Body of pancreas (tissue), 4 donors: ENCODE measurements at regions not wholly inside any gene's neighbourhood (a gene's known extent, or its start where the extent isn't known, plus 50 kb on each side); places are given as distances from the start of the nearest gene placed in this dataset.

Experiments used
- ATAC-seq: fragments of 150-250 bp; one replicate; pipeline ENCODE4 v1.9.1; 2016
- DNase-seq, 4 donors: peaks; one replicate each; pipeline ENCODE4 v3.0.0-alpha.2; 2019
- H3K27ac ChIP-seq, 4 donors: fragments of 200-600 bp; sonication (generic); 1 replicate in 3 of 4; 2 replicates in 1 of 4; pipeline versions ENCODE4 v1.5.1 to v1.6.1; 2016 to 2019; ENCODE audit warnings: mild to moderate bottlenecking in 1 of 4, mixed read lengths in 1 of 4, moderate library complexity in 1 of 4
- H3K27me3 ChIP-seq, 2 donors: fragments of 200-600 bp; sonication (generic); one replicate each; pipeline ENCODE4 v1.6.0; 2016; ENCODE audit warnings: mild to moderate bottlenecking in 1 of 2
- H3K36me3 ChIP-seq, 2 donors: fragments of 200-600 bp; sonication (generic); replicated peaks in 1 of 2; 2 replicates each; pipeline ENCODE4 v1.5.1; 2016; ENCODE audit warnings: low read depth in 2 of 2; ENCODE audit not compliant: insufficient read depth in 1 of 2
- H3K4me1 ChIP-seq: fragments of 200-600 bp; sonication (generic); one replicate; pipeline ENCODE4 v1.6.0; 2016
- H3K4me3 ChIP-seq, 2 donors: fragments of 200-600 bp; sonication (generic); 1 replicate in 1 of 2; 2 replicates in 1 of 2; pipeline ENCODE4 v1.5.1; 2016 to 2019
- H3K9me3 ChIP-seq, 3 donors: fragments of 200-600 bp; sonication (generic); 1 replicate in 2 of 3; 2 replicates in 1 of 3; pipeline ENCODE4 v1.5.1; 2016
- POLR2A ChIP-seq, 3 donors: fragments of 450-650 bp; IDR thresholded peaks; one replicate each; pipeline ENCODE4 v1.6.1; 2016; ENCODE audit warnings: antibody characterized with exemption in 3 of 3, mild to moderate bottlenecking in 2 of 3
- WGBS, 2 donors: methylation state at CpG; one replicate each; pipeline ENCODE4 v1.1.5; 2017; 5-methylcytosine and 5-hydroxymethylcytosine counted together
- intact Hi-C: fragments of 100-400 bp; cut with DNase I; formaldehyde crosslinking; loops from one replicate; pipeline ENCODE4 v1.15.1; 2023
- TF ChIP-seq, protein P1 (sequence below), 7 experiments: fragments of 450-650 bp in 4 of 7; fragments of 200-600 bp in 3 of 7; sonication (generic) in 3 of 7; IDR thresholded peaks; one replicate each; pipeline ENCODE4 v1.5.1; 2016 to 2019; ENCODE audit warnings: antibody characterized with exemption in 7 of 7

DNA sequence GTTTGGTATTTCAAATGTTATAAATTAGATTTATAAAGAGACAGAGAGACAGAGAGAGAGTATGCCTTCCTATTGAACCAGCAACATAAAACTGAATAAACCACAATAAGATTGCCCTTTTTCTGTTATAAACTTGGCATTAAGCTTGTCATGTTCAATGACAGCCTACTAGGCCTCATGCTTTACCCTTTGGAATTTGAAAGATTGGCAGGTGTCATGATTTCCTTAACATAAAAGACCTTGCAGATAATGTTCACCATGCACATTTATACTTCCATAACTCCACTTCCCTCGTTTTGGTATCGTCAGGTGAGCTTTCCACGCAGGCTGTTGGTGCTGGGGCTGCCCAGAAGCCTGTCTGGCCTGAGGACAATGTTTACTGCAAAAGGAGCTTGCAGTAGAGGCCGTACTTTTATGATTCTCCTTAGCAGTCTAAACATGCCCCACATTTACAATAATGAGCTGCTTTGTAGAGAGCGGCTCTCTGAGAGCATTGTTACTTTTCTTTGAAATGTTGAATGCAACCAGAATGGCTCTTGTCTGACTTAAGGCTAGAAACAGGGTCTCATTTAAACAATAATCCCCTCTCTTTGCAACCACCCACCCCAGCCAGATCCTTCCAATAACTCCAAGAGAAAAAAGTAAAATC is 379.1 kb upstream of the ATP5MC3 start:
- ATAC-seq (no peak), DNase-seq (no peak)
- WGBS, 2 donors: 74 to 79% methylated on average over 5 of the region's 5 CpGs
- no peaks in the 10 kb centered on the region for H3K9me3 ChIP-seq
- H3K27ac ChIP-seq: no peak overlapping the region
- peaks cover 0 to 7% of the 10 kb centered on the region in 2 donors for H3K27me3 ChIP-seq
- H3K36me3 ChIP-seq: no peaks in the 10 kb centered on the region
- TF ChIP-seq, protein P1, sequence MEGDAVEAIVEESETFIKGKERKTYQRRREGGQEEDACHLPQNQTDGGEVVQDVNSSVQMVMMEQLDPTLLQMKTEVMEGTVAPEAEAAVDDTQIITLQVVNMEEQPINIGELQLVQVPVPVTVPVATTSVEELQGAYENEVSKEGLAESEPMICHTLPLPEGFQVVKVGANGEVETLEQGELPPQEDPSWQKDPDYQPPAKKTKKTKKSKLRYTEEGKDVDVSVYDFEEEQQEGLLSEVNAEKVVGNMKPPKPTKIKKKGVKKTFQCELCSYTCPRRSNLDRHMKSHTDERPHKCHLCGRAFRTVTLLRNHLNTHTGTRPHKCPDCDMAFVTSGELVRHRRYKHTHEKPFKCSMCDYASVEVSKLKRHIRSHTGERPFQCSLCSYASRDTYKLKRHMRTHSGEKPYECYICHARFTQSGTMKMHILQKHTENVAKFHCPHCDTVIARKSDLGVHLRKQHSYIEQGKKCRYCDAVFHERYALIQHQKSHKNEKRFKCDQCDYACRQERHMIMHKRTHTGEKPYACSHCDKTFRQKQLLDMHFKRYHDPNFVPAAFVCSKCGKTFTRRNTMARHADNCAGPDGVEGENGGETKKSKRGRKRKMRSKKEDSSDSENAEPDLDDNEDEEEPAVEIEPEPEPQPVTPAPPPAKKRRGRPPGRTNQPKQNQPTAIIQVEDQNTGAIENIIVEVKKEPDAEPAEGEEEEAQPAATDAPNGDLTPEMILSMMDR (IDR thresholded peaks at IDR 0.05): no peak
- no peak for TF ChIP-seq POLR2A (IDR thresholded peaks at IDR 0.05)
- intact Hi-C loops: no loop called here
- H3K4me1 ChIP-seq: no peaks in the 10 kb centered on the region
- H3K4me3 ChIP-seq: no peak overlapping the region

DNA sequence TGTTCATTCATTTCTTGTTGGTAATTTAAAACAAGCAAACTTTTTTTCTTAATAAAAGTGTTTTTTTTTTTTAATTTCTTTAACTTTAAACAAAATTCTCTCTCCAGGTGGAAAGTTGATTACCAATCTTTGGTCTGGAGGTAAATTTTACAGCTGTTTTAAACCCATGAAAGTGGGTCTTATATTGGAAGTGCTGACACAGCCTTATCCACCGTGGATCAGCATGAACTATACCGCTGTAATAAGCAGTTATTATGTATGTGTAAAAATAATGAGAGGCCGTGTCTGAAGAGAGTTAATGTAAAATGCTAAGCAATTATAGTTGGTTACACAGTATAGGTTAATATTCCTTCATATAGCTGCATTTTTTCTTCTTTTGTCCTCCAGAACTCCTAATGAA is 378.1 kb upstream of the ATP5MC3 start:
- no peaks in the 10 kb centered on the region for H3K9me3 ChIP-seq
- no peak overlapping the region for H3K27ac ChIP-seq
- no peaks in the 10 kb centered on the region for H3K4me1 ChIP-seq
- peaks cover 0 to 7% of the 10 kb centered on the region in 2 donors for H3K27me3 ChIP-seq
- no peak overlapping the region for H3K4me3 ChIP-seq
- WGBS, 2 donors: 70 to 76% methylated on average over 3 of the region's 3 CpGs
- no peak for DNase-seq
- TF ChIP-seq POLR2A (IDR thresholded peaks at IDR 0.05): no peak
- TF ChIP-seq, protein P1 (IDR thresholded peaks at IDR 0.05): no peak
- no peaks in the 10 kb centered on the region for H3K36me3 ChIP-seq
- ATAC-seq: no peak
- intact Hi-C loops: no loop called here

DNA sequence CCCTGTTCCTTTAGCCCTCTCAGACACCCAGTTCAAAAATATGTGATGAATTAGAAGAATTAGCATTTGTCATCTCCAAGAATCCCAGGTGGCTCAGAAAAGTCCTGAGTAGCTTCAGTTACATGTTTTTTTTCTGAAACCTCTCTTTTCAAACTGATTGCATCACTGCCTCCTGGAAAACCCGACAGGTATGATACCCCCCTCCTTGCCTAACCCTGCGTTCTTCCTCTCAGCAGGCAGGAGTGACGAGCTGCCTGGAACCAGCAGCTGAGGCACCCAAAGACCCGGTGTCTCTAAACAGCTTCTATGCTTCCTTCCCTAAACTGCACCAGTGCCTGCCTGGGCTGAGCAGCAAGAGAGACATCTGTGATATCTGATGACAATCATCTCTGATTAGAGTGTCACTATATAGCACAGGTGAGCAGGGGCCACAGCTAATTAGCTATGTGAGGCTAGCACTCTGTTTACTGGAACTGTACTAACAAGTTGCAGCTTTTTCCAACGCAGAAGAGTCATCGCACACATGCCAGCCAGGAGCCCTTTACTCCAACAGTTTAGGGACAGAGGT is 376.4 kb upstream of the ATP5MC3 start:
- 43 to 56% methylated on average over 6 of the region's 6 CpGs for WGBS, 2 donors
- H3K4me1 ChIP-seq: no peaks in the 10 kb centered on the region
- intact Hi-C loops: no loop called here
- TF ChIP-seq, protein P1 (IDR thresholded peaks at IDR 0.05): no peak
- no peak for TF ChIP-seq POLR2A (IDR thresholded peaks at IDR 0.05)
- H3K36me3 ChIP-seq: no peaks in the 10 kb centered on the region
- no peaks in the 10 kb centered on the region for H3K9me3 ChIP-seq
- DNase-seq (no peak), ATAC-seq (no peak)
- H3K27me3 ChIP-seq: peaks cover 0 to under 1% of the 10 kb centered on the region in 2 donors
- H3K4me3 ChIP-seq: no peak overlapping the region
- no peak overlapping the region for H3K27ac ChIP-seq

DNA sequence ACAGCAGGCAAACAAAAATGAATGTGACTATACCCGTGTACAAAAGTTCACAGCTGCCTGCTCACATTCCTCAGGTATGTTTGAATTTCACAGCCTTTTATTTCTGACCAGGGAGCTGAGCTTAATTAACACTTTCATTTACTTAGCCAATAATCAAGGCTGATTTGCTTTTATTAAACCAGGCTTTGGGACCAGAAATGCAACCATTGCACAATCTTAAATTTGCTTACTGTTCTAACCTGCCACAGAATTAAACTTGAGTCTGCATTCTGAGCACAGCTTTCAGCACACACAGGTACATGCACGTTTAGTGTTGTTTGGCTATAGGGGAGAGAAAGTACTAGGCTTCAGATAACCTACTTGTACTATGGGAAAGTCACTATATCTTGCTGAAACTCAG is 372.4 kb upstream of the ATP5MC3 start:
- 11 to 19% methylated on average over 2 of the region's 2 CpGs for WGBS, 2 donors
- ATAC-seq (no peak), DNase-seq (no peak)
- Histone ChIP-seq H3K4me3 (no peak overlapping the region), H3K9me3 (no peaks in the 10 kb centered on the region), H3K4me1 (no peaks in the 10 kb centered on the region), H3K36me3 (no peaks in the 10 kb centered on the region), H3K27me3 (no peaks in the 10 kb centered on the region), H3K27ac (no peak overlapping the region)
- TF ChIP-seq, protein P1 (IDR thresholded peaks at IDR 0.05): no peak
- no peak for TF ChIP-seq POLR2A (IDR thresholded peaks at IDR 0.05)
- intact Hi-C loops: no loop called here

DNA sequence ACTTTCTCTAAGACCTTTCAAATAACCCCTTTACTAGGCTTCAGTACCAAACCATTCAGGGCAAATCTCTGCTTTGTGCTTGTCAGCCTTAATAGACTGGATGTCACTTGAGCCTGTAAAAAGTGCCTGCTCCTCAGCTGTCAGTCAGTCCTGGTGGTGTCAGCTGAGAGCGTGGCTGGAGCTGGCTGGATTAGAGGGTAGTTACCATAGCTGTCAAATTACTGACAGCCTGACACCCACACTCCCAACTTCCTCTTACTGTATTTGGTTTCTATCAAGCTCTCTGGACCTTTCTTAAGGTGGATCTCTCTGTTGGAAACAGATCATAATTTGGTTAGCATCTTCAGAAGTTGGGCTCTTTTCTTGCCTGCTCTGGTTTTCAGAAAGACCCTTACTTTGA is 371.4 kb upstream of the ATP5MC3 start:
- DNase-seq (peak in 1 of 4 donors; percentile 7), ATAC-seq (no peak)
- WGBS, 2 donors: 10 to 19% methylated on average over 1 of the region's 1 CpG
- Histone ChIP-seq H3K4me3 (no peak overlapping the region), H3K36me3 (no peaks in the 10 kb centered on the region), H3K4me1 (no peaks in the 10 kb centered on the region), H3K27ac (no peak overlapping the region), H3K9me3 (no peaks in the 10 kb centered on the region), H3K27me3 (no peaks in the 10 kb centered on the region)
- TF ChIP-seq, protein P1 (IDR thresholded peaks at IDR 0.05): no peak
- no peak for TF ChIP-seq POLR2A (IDR thresholded peaks at IDR 0.05)
- intact Hi-C loops: no loop called here
